Spleen (tissue), 11 donors: ENCODE measurements at regions not wholly inside any gene's neighbourhood (a gene's known extent, or its start where the extent isn't known, plus 50 kb on each side); places are given as distances from the start of the nearest gene placed in this dataset.

Experiments
- DNase-seq: peaks from one replicate; pipeline ENCODE4 v3.0.0-alpha.2; 2020
- H3K27ac ChIP-seq, 8 donors: fragments of 200-600 bp; sonication (generic) in 7 of 8; 1 replicate in 4 of 8; 2 replicates in 4 of 8; pipeline versions ENCODE4 v1.5.0 to v1.8.0; 2016 to 2021; ENCODE audit warnings: inconsistent platforms in 4 of 8, mild to moderate bottlenecking in 4 of 8, moderate library complexity in 1 of 8
- H3K27me3 ChIP-seq, 7 donors: fragments of 200-600 bp; sonication (generic) in 6 of 7; replicated peaks in 1 of 7; 1 replicate in 4 of 7; 2 replicates in 3 of 7; pipeline versions ENCODE4 v1.5.0 to v1.8.0; 2016 to 2021; ENCODE audit warnings: inconsistent platforms in 3 of 7, mild to moderate bottlenecking in 1 of 7
- H3K36me3 ChIP-seq, 6 donors: fragments of 200-600 bp; sonication (generic) in 5 of 6; 1 replicate in 4 of 6; 2 replicates in 2 of 6; pipeline versions ENCODE4 v1.5.0 to v1.8.0; 2016 to 2021; ENCODE audit warnings: inconsistent platforms in 2 of 6
- H3K4me1 ChIP-seq, 6 donors: fragments of 200-600 bp; sonication (generic) in 5 of 6; 1 replicate in 3 of 6; 2 replicates in 3 of 6; pipeline versions ENCODE4 v1.5.0 to v1.8.0; 2016 to 2021; ENCODE audit warnings: inconsistent platforms in 3 of 6
- H3K4me3 ChIP-seq, 8 donors: fragments of 200-600 bp; sonication (generic) in 7 of 8; 1 replicate in 4 of 8; 2 replicates in 4 of 8; pipeline versions ENCODE4 v1.5.0 to v1.8.0; 2016 to 2021; ENCODE audit warnings: inconsistent platforms in 4 of 8, mild to moderate bottlenecking in 4 of 8, moderate library complexity in 2 of 8
- H3K9me3 ChIP-seq, 8 donors: fragments of 200-600 bp; sonication (generic) in 7 of 8; 1 replicate in 4 of 8; 2 replicates in 4 of 8; pipeline versions ENCODE4 v1.5.0 to v1.8.0; 2016 to 2021; ENCODE audit warnings: inconsistent platforms in 4 of 8
- POLR2A ChIP-seq, 3 donors: fragments of 450-650 bp; IDR thresholded peaks; one replicate each; pipeline ENCODE4 v1.5.1; 2017; ENCODE audit warnings: antibody characterized with exemption in 3 of 3, mild to moderate bottlenecking in 1 of 3
- POLR2AphosphoS5 ChIP-seq, 3 donors: sonication (generic); formaldehyde crosslinking; IDR thresholded peaks; one replicate each; pipeline ENCODE4 v1.5.1; 2017; ENCODE audit warnings: antibody characterized with exemption in 3 of 3
- whole genome bisulfite sequencing, 5 donors: extraction: QIAGEN DNeasy Blood & Tissue Kit in 3 of 5; methylation state at CpG; one replicate each; pipeline versions ENCODE4 v1.1.5 to v1.1.7; 2013 to 2018; 5-methylcytosine and 5-hydroxymethylcytosine counted together
- intact Hi-C: fragments of 100-400 bp; cut with DNase I; formaldehyde crosslinking; loops from one replicate; pipeline ENCODE4 v1.15.0; 2023; ENCODE audit warnings: low total_unique reads
- TF ChIP-seq, protein P1 (sequence below), 11 experiments: fragments of 200-600 bp in 7 of 11; fragments of 450-650 bp in 4 of 11; sonication (generic) in 4 of 11; IDR thresholded peaks in 8 of 11; conservative IDR thresholded peaks in 3 of 11; 1 replicate in 7 of 11; 2 replicates in 4 of 11; pipeline versions ENCODE4 v1.4.0 to v1.8.0; 2016 to 2021; ENCODE audit warnings: antibody characterized with exemption in 11 of 11, inconsistent platforms in 4 of 11, mild to moderate bottlenecking in 1 of 11
- donor health status: healthy with polysubstance abuse.
- donor health status: DM: no; HTN: no; CAD: no; lungs with moderate emphysema.
- donor health status: DM: no; HTN: no; CAD: no.
- donor health status: Bipolar disorder and iron deficiency.
- donor health status: healthy.
- donor health status: DM: no; HTN: no; CAD: no.
- donor health status: DM: yes; HTN: yes; CAD: no.

DNA sequence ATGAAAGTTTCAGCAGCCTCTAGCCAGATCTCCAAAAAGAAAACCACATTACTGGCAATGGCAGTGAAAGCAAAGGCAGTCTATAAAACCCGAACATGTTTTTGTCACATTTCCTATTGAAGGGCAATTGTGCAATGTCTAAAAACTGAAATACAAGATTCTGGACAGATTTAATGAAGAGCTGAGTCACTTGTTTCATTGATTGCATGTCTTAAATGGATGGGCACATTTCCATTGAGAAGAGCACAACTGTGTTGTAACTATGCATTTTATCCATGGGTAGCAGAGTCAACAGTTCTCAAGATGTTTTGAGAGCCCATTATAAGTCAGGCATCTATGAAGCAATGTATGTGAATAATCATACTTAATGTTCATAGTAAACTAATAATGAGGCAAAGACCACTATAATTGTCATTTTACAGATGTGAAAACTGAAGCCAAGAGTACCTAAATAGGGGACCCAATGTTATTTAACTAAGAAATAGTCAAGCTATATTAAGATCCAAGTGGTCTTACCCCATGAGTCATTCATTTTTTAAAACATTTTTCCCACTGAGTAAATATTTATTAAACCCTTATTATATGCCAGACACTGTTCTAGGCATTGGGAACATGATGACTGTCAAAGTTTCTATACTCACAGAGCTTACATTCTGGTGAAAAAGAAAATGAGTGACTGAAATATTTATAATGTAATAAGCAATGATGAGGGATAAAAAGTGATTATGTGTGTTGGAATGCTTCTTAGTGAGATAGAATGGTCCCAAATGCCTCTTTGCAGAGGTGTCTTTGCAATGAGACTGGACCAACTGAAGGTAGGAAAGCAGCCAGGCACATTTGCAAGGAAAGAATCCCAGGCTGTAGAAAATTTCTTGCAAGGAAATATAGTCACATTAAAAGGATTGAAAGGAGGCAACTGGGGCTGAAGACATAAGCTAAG lies 818.9 kb upstream of the ACVR2A start:
- peaks cover 0 to 39% (median 21%) of the 10 kb centered on the region in 8 donors for H3K9me3 ChIP-seq
- H3K27ac ChIP-seq: peak overlapping the region in 7 of 8 donors; percentile 43 to 68 (median 49)
- H3K4me1 ChIP-seq: peaks cover 0 to 4% (median 0%) of the 10 kb centered on the region in 6 donors
- H3K27me3 ChIP-seq: peaks cover 0 to 2% (median 0%) of the 10 kb centered on the region in 7 donors
- H3K36me3 ChIP-seq: no peaks in the 10 kb centered on the region
- WGBS, 5 donors: 48 to 73% (median 57%) methylated on average over 1 of the region's 1 CpG
- intact Hi-C loops: loop anchor here (2.0 kb wide), 1 partner anchor 35 kb away; no protein-coding TSS in a partner anchor
- no peak overlapping the region for H3K4me3 ChIP-seq
- TF ChIP-seq POLR2AphosphoS5 (IDR thresholded peaks at IDR 0.05) (no peak), POLR2A (IDR thresholded peaks at IDR 0.05) (no peak)
- TF ChIP-seq, protein P1, sequence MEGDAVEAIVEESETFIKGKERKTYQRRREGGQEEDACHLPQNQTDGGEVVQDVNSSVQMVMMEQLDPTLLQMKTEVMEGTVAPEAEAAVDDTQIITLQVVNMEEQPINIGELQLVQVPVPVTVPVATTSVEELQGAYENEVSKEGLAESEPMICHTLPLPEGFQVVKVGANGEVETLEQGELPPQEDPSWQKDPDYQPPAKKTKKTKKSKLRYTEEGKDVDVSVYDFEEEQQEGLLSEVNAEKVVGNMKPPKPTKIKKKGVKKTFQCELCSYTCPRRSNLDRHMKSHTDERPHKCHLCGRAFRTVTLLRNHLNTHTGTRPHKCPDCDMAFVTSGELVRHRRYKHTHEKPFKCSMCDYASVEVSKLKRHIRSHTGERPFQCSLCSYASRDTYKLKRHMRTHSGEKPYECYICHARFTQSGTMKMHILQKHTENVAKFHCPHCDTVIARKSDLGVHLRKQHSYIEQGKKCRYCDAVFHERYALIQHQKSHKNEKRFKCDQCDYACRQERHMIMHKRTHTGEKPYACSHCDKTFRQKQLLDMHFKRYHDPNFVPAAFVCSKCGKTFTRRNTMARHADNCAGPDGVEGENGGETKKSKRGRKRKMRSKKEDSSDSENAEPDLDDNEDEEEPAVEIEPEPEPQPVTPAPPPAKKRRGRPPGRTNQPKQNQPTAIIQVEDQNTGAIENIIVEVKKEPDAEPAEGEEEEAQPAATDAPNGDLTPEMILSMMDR (IDR thresholded peaks at IDR 0.05 in 8 of 11, conservative IDR thresholded peaks at IDR 0.05 in 3 of 11): no peak
- DNase-seq: no peak

DNA sequence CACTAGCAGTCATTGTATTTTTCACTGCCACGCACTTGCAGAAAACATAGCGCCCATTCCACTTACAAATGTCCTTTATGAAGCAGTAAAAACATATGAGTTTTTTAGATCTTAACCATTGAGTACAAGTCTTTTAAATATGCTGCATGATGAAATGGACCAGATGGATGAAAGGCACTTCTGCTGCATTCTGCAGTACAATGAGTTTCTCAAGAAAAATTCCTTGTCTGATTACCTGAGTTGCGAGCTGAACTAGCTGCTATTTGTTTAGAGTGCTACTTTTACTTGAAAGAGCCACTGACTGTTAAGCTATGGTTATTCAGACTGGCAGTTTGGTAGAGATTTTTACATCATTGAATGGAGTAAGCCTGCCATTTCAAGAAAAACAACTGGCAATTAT lies 825.5 kb upstream of the ACVR2A start:
- Histone ChIP-seq H3K27me3 (no peaks in the 10 kb centered on the region), H3K27ac (no peak overlapping the region), H3K4me3 (no peak overlapping the region), H3K4me1 (no peaks in the 10 kb centered on the region), H3K9me3 (peaks cover 0 to 33% (median 21%) of the 10 kb centered on the region in 8 donors), H3K36me3 (no peaks in the 10 kb centered on the region)
- intact Hi-C loops: no loop called here
- WGBS, 5 donors: 78 to 90% (median 83%) methylated on average over 3 of the region's 3 CpGs
- DNase-seq: no peak
- no peak for TF ChIP-seq POLR2A (IDR thresholded peaks at IDR 0.05)
- no peak for TF ChIP-seq POLR2AphosphoS5 (IDR thresholded peaks at IDR 0.05)
- TF ChIP-seq, protein P1 (IDR thresholded peaks at IDR 0.05 in 8 of 11, conservative IDR thresholded peaks at IDR 0.05 in 3 of 11): no peak

DNA sequence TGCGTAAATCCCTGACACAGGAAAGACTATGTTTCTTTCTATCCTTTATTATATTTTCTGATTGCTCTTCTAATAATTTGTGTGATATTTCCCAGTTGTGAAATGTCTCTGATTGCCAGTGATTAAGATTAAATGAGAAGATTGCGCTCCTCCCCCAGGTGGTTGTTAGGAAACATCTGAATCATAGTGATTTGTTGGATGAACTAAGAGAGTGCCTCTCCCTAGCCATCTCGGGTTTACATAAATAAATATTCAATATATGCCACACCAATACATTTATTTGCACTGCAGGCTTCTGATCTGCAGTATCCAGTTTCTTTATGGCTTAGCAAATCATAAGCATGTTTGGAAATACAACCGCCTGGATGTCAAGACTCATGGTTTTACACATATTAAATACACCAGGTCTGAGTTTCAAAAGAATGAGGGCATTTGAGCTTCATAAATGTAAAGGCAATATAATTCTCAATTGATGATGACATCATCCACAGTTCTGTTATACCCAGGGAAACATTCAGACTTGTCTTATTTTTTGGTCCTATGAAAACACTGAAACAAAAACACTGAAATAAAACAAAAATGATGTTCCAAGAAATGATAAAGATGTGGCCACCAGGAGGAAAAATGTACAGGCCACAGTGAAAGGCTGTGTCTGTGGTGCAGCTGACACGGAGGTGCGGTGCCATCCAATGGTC lies 826.7 kb upstream of the ACVR2A start:
- Histone ChIP-seq H3K27me3 (no peaks in the 10 kb centered on the region), H3K4me1 (no peaks in the 10 kb centered on the region), H3K36me3 (no peaks in the 10 kb centered on the region), H3K4me3 (no peak overlapping the region), H3K27ac (no peak overlapping the region), H3K9me3 (peaks cover 0 to 21% (median 13%) of the 10 kb centered on the region in 8 donors)
- TF ChIP-seq POLR2AphosphoS5 (IDR thresholded peaks at IDR 0.05): no peak
- TF ChIP-seq, protein P1 (IDR thresholded peaks at IDR 0.05 in 8 of 11, conservative IDR thresholded peaks at IDR 0.05 in 3 of 11): no peak
- 86 to 90% (median 87%) methylated on average over 6 of the region's 6 CpGs for WGBS, 5 donors
- DNase-seq: no peak
- intact Hi-C loops: no loop called here

DNA sequence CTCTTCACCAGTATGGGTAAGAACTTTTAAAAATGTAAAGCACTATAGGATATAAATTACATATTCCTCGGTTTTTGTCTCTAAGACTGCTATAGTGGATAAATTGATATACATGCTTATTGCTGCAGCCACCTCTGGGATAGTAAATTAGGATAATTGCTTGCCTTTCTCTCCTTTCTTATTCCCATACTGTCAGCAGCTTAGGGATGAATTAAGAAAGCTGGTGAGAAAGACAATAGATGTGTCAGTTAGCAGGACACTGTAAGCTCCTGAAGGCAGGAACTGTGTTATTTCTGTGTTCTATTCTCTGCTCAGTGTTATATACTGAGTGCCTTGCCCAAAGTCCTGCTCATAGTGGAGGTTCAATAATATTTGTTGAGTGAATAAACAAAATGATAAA lies 828.6 kb upstream of the ACVR2A start:
- intact Hi-C loops: no loop called here
- H3K9me3 ChIP-seq: peaks cover 0 to 3% (median 0%) of the 10 kb centered on the region in 8 donors
- WGBS, 5 donors: 70 to 84% (median 78%) methylated on average over 1 of the region's 1 CpG
- H3K4me1 ChIP-seq: no peaks in the 10 kb centered on the region
- H3K27ac ChIP-seq: no peak overlapping the region
- no peak overlapping the region for H3K4me3 ChIP-seq
- H3K36me3 ChIP-seq: no peaks in the 10 kb centered on the region
- H3K27me3 ChIP-seq: no peaks in the 10 kb centered on the region
- DNase-seq: no peak
- TF ChIP-seq, protein P1 (IDR thresholded peaks at IDR 0.05 in 8 of 11, conservative IDR thresholded peaks at IDR 0.05 in 3 of 11): no peak
- TF ChIP-seq POLR2A (IDR thresholded peaks at IDR 0.05): no peak
- TF ChIP-seq POLR2AphosphoS5 (IDR thresholded peaks at IDR 0.05): no peak
